GM20431 (cell line): ENCODE measurements at regions not wholly inside any gene's neighbourhood (a gene's known extent, or its start where the extent isn't known, plus 50 kb on each side); places are given as distances from the start of the nearest gene placed in this dataset.

Source experiments
- in situ Hi-C: fragments of 300-500 bp; cut with MseI, MboI; formaldehyde crosslinking; loops from one replicate; pipeline ENCODE4 v1.15.0; 2020; ENCODE audit warnings: low sequenced_read_pairs; ENCODE audit not compliant: unreplicated experiment

GRCh38 chr11:122359081-122359571, 243.1 kb upstream of the BLID start:
- in situ Hi-C loops, result no loop called here

GRCh38 chr11:122358292-122358691, 242.3 kb upstream of the BLID start:
- in situ Hi-C loops, result no loop called here

GRCh38 chr11:122355968-122356367, 240.0 kb upstream of the BLID start:
- in situ Hi-C loops, result no loop called here

GRCh38 chr11:122354025-122354697, 238.1 kb upstream of the BLID start:
- in situ Hi-C loops, result no loop called here

- in situ Hi-C loops, result no loop called here
These were observed 237.5 kb upstream of the BLID start for GRCh38 chr11:122353561-122353960.

- in situ Hi-C loops, result no loop called here
These were observed 232.8 kb upstream of the BLID start for GRCh38 chr11:122348659-122349409.

GRCh38 chr11:122346006-122346405, 230.0 kb upstream of the BLID start:
- in situ Hi-C loops, result no loop called here

GRCh38 chr11:122345586-122345985, 229.6 kb upstream of the BLID start:
- in situ Hi-C loops, result no loop called here

- in situ Hi-C loops, result no loop called here
These were observed 228.2 kb upstream of the BLID start for GRCh38 chr11:122344215-122344614.

GRCh38 chr11:122343210-122343609, 227.2 kb upstream of the BLID start:
- in situ Hi-C loops, result no loop called here

- in situ Hi-C loops, result no loop called here
These were observed 226.2 kb upstream of the BLID start for GRCh38 chr11:122342089-122342744.

- in situ Hi-C loops, result no loop called here
These were observed 225.5 kb upstream of the BLID start for GRCh38 chr11:122341477-122341876.

GRCh38 chr11:122340607-122341290, 224.7 kb upstream of the BLID start:
- in situ Hi-C loops, result no loop called here

GRCh38 chr11:122339436-122340060, 223.5 kb upstream of the BLID start:
- in situ Hi-C loops, result no loop called here

GRCh38 chr11:122337704-122338103, 221.7 kb upstream of the BLID start:
- in situ Hi-C loops, result no loop called here

GRCh38 chr11:122337241-122337640, 221.2 kb upstream of the BLID start:
- in situ Hi-C loops, result no loop called here

- in situ Hi-C loops, result no loop called here
These were observed 220.7 kb upstream of the BLID start for GRCh38 chr11:122336706-122337105.

GRCh38 chr11:122334546-122335339, 218.7 kb upstream of the BLID start:
- in situ Hi-C loops, result no loop called here

- in situ Hi-C loops, result no loop called here
These were observed 217.5 kb upstream of the BLID start for GRCh38 chr11:122333467-122333866.
